ENCODE measurements at regions not wholly inside any gene's neighbourhood (a gene's known extent, or its start where the extent isn't known, plus 50 kb on each side); places are given as distances from the start of the nearest gene placed in this dataset.

- TF ChIP-seq, protein P1, sequence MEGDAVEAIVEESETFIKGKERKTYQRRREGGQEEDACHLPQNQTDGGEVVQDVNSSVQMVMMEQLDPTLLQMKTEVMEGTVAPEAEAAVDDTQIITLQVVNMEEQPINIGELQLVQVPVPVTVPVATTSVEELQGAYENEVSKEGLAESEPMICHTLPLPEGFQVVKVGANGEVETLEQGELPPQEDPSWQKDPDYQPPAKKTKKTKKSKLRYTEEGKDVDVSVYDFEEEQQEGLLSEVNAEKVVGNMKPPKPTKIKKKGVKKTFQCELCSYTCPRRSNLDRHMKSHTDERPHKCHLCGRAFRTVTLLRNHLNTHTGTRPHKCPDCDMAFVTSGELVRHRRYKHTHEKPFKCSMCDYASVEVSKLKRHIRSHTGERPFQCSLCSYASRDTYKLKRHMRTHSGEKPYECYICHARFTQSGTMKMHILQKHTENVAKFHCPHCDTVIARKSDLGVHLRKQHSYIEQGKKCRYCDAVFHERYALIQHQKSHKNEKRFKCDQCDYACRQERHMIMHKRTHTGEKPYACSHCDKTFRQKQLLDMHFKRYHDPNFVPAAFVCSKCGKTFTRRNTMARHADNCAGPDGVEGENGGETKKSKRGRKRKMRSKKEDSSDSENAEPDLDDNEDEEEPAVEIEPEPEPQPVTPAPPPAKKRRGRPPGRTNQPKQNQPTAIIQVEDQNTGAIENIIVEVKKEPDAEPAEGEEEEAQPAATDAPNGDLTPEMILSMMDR (IDR thresholded peaks at IDR 0.05; ENCODE audit: poor library complexity): no peak
- no peak for TF ChIP-seq EZH2phosphoT487 (IDR thresholded peaks at IDR 0.05; ENCODE audit: low read depth, severe bottlenecking, unreplicated experiment)
Observed at GRCh38 chr2:120607506-120607905, 128.2 kb upstream of the GLI2 start.

All from hepatocyte (in vitro differentiated cells).